Epithelial cell of proximal tubule (primary cell): ENCODE measurements at regions not wholly inside any gene's neighbourhood (a gene's known extent, or its start where the extent isn't known, plus 50 kb on each side); places are given as distances from the start of the nearest gene placed in this dataset.

ENCODE experiments used
- DNase-seq: peaks from one replicate; pipeline ENCODE4 v3.0.0-alpha.2; 2011; ENCODE audit warnings: low read depth
- H3K4me3 ChIP-seq: 2 replicates; pipeline ENCODE4 v1.5.1; 2011; ENCODE audit warnings: low read depth, mild to moderate bottlenecking, low read length
- TF ChIP-seq, protein P1 (sequence below): conservative IDR thresholded peaks from 2 replicates; pipeline ENCODE4 v1.5.1; 2012; ENCODE audit warnings: low read depth, mild to moderate bottlenecking, low read length

DNA sequence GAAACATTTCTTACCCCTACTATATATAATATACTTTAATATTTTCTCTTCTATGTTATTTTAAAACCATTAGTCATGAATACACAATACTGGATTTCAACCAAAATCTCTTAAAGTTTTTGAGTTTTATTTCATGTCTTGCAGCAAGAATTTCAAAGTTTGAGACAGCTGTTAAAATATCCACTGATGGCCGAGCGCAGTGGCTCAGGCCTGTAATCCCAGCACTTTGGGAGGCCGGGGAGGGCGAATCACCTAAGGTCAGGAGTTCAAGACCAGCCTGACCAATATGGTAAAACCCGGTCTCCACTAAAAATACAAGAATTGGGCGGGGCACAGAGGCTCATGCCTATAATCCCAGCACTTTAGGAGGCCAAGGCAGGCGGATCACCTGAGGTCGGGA lies 59.7 kb upstream of the DAPK1 start:
- no peak for DNase-seq
- no peak overlapping the region for H3K4me3 ChIP-seq
- TF ChIP-seq, protein P1, sequence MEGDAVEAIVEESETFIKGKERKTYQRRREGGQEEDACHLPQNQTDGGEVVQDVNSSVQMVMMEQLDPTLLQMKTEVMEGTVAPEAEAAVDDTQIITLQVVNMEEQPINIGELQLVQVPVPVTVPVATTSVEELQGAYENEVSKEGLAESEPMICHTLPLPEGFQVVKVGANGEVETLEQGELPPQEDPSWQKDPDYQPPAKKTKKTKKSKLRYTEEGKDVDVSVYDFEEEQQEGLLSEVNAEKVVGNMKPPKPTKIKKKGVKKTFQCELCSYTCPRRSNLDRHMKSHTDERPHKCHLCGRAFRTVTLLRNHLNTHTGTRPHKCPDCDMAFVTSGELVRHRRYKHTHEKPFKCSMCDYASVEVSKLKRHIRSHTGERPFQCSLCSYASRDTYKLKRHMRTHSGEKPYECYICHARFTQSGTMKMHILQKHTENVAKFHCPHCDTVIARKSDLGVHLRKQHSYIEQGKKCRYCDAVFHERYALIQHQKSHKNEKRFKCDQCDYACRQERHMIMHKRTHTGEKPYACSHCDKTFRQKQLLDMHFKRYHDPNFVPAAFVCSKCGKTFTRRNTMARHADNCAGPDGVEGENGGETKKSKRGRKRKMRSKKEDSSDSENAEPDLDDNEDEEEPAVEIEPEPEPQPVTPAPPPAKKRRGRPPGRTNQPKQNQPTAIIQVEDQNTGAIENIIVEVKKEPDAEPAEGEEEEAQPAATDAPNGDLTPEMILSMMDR: no peak

DNA sequence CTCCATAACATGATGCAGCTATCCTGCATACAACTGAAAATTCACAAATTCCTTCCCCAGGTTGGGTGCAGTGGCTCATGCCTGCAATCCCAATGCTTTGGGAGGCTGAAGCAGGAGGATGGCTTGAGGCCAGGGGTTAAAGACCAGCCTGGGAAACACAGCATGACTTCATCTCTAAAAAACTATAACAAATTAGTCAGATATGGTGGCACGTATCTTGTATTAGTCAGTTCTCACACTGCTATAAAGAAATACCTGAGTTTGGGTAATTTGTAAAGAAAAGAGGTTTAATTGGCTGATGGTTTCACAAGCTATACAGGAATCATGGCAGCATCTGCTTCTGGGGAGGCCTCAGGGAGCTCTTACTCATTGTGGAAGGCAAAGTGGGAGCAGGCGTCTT lies 56.4 kb upstream of the DAPK1 start:
- TF ChIP-seq, protein P1: no peak
- no peak overlapping the region for H3K4me3 ChIP-seq
- peak; percentile 39 for DNase-seq

DNA sequence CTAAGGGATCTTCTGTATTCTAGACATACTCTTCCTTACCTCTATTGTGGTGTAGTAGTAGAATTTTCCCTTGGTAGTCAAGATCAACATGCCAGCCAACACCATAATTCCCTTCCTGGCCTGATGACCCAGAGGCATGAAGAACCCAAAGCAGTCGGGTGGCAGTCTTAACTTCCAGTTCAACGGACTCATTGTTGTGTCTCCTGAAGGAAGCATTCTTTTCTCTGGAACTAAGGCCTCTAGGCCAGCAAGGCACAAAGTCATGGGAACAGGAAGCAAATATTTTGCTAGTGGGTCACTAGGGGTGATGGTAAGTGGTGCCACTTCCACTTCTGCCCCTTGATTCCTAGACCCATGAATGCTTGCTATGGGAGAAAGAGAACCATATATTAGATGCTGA lies 55.2 kb upstream of the DAPK1 start:
- no peak overlapping the region for H3K4me3 ChIP-seq
- TF ChIP-seq, protein P1: no peak
- no peak for DNase-seq

DNA sequence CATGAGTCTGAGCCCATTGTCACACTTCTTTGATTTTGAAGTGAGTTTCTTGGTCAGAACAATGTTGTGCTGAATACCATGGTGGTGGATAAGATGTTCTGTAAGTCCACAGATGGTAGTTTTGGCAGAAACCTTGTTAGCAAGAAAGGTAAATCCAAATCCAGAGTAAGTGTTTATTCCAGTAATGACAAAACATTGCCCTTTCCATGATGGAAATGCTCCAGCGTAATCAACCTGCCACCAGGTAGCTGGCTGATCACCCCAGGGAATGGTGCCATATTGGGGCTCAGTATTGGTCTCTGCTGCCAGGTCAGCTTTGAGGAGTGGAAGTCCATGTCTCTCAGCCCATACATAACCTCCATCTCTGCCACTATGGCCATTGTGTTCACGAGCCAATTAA lies 54.7 kb upstream of the DAPK1 start:
- TF ChIP-seq, protein P1: no peak
- H3K4me3 ChIP-seq: no peak overlapping the region
- no peak for DNase-seq

DNA sequence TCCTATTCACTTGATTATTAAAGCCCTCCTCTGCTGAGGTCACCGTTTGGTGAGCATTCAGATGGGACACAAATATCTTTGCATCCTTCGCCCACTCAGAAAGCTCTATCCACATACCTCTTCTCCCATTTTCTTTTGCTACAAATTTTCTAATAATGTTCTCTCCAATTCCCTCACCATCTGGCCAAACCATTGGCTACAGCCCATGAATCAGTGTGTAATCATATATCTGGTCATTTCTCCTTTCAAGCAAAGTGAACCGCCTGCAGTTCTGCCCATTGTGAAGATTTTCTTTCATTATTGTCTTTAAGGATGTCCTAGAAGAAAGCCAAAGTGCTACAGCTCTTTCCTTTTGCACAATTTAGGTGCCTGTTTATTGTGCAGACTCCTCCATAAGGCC lies 54.2 kb upstream of the DAPK1 start:
- no peak overlapping the region for H3K4me3 ChIP-seq
- TF ChIP-seq, protein P1: no peak
- no peak for DNase-seq

DNA sequence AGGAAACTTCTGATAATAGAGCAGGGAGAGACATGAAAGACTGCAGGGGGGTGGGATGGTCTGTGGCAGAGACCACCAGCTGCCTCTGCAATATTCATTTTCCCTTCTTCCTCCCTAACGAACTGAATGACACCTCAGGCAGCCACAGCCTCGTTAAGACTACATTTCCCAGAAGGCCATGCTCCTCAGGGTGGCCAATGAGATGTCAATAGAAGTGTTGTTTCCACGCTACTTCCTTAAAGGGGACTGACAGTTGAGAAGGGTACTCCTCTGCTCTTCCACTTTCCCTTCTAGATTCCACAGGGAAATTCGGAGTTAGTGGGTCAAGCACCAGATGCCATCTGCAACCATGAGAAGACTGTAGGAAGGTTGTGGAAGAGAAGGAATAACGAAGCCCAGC lies 52.0 kb upstream of the DAPK1 start:
- TF ChIP-seq, protein P1: no peak
- DNase-seq: no peak
- no peak overlapping the region for H3K4me3 ChIP-seq

DNA sequence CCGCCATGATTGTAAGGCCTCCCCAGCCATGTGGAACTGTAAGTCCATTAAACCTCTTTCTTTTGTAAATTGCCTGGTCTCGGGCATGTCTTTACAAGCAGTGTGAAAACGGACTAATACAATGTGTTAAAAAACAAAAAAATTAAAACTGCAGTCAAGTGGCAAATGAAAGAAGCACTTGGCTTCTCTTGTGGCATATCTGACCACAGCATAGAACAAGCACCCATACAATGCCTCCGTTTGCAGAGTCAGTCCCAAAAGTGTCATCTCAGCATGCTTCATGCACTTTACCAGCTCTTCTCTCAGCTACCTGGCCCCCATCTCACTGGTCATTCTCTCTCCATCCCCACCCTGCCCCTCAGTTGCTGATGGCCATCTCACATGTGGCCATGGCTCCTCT lies 51.1 kb upstream of the DAPK1 start:
- H3K4me3 ChIP-seq: no peak overlapping the region
- TF ChIP-seq, protein P1: no peak
- DNase-seq: no peak
